ENCODE measurements at regions not wholly inside any gene's neighbourhood (a gene's known extent, or its start where the extent isn't known, plus 50 kb on each side); places are given as distances from the start of the nearest gene placed in this dataset.

DNA sequence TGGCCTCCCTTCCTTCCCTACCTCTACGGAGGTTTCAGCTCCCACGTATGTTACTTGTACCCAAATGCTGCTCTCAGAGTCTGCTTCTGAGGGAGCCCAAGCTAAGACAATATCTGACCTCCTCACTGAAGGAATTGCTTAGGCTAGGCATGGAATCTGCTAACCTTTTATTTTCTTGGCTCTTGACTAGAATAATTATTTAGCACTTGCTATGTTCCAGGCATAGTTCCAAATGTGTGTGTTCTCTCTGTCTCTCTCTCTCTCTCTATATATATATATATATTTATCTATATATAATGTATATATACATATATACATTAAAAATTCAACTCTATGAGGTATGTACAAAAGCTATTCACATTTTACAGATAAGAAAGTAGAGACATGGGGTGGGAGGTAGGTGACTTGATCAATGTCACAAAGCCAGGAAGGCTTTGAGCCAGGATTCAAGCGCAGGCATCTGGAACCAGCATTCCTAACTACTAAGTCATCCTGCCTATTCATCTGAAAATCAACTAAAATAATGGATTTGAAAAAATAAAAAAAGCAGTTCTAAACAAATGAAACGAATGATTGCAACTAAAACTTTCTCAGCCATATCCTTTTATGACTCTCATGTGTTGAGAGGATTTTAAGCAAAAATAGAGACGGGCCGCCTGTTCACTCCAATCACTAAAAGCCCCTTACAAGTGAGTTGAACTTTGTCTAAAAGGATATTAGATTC lies 189.7 kb upstream of the JAG1 start:
- peak; percentile 80 for DNase-seq (ENCODE audit: low read depth)

DNA sequence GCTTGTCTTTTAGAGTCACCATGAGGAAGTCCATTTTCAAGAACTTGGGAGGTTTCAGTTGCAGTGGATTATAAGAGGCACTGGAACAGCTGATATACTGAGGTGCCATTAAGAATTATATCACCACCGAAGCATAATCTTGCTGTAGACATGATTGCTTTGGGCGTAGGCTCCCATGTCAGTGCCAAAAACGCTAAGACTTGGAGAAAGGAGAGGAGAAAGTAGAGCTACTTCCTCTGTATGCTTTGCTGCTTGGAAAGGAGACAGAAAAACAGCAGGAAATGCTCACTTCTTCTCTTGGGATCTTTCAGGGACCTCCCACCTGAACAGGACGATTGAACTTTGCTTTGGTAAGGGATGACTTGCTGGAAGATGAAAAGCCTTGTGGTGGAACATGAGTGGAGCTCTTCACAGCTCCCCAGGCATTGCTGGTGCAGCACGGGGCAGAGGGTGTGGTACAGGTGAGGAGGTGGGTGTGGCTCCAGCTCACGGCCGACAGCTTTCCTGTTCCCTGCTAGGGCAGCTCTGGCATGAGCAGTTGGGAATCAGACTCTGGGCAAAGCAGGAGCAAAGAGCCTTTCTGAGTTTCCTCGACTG lies 190.4 kb upstream of the JAG1 start:
- DNase-seq (ENCODE audit: low read depth) = peak; percentile 28

DNA sequence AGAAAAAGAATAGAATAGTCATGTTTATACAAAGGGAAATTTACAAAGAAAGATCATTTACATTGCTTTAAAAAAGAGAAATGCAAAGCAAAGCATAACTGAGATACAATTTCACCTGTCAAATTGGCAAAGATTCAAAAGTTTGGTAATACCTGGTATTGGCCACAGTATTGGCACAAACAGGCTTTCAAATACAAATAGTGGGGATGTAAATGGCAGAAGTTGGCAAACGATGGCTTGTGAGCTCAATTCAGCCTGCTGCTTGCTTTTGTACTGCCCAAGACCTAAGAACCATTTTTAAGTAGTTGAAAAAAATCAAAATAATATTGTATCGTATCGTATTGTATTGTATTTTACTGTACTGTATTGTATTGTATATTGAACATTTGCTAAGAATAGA lies 194.5 kb upstream of the JAG1 start:
- no peak for DNase-seq (ENCODE audit: low read depth)

DNA sequence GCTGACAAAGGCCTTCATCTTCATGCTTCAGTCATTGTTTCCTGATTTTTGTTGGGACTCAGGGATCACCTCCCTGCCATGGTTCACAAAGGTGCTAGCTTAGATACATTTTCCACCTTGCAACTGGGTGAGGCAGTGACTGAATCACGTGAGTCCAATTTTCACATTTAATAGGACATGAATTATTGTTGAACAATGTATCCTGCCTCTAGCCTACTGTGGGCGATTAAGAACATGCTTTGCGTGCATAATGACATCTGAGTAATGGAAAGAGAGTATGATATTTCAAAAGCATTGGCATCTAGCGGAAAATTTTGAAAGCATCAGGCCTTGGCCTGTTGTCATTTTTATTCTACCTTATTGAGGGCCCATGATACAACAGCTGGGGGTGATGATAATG lies 199.2 kb upstream of the JAG1 start:
- DNase-seq (ENCODE audit: low read depth) = no peak

DNA sequence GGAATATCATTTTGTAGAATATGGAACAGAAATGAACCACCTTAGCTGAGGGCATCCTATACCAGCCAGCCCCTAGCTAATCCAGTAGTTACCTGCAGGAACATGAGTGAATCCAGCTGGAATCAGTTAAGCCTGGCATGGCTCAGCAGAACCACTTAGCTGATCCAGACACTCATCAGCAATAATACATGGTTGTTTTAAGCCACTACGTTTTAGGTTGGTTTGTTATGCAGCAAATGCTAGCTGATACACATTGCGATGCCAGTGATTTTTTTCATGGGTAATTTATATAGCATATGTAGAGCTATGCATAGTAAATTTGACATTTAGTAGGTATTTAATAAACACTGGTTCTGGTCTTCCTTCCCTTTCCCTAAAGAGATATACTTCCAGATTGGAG lies 201.9 kb upstream of the JAG1 start:
- no peak for DNase-seq (ENCODE audit: low read depth)

DNA sequence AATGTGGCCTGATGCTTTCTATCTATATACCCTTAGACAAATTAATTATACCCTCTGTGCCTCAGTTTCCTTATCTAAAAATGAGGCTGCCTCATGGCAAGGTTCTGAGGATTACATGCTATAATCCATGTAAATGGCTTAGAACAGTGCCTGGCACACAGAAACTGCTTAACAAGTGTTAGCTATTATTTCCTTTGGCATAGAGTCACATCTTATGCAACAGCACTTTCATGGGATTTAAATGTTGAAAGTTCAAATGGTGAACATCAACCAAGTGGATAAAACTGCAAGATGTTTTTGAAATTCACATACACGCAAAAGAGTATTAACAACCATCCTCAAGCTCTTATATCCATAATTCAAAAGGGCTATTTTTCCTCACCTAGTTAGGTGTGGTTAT lies 202.8 kb upstream of the JAG1 start:
- no peak for DNase-seq (ENCODE audit: low read depth)

DNA sequence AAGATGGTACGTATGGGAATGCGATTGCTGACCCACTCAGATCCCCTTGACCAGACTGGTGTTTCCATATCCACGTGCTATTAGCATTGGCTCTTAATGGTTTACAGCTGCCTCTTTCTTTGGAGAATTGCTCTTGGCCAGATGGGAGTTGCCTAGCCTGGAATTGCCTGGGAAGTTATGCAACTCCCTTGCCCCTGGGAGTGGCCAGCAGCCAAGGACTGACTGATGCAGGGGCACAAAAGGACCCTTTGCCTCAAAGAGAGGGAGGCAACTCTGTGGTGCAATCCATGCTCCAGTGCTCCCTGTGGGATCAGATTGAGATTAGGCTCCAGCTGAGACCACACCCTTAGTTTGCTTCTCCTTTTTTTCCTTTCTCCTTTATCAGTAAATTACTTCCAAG lies 203.5 kb upstream of the JAG1 start:
- DNase-seq (ENCODE audit: low read depth) = peak; percentile 65

DNA sequence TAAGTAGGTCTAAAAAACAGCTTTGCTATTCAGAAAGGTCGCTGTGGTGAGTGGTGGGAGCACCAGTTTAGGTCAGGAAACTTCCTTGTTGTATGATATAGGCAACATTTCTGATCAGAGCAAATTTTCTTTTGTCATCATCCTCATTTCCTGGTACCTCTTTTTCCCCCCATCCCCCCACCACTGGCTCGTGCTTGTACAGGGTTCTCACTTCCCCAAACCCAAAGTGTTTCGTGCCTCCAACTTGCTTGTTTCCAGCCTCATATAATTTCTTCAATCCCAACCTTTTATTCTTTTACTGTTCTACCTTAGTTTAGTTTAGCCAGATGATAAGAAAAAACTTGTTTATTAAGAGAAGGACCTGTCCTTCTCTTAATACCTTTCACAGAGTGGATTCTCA lies 209.4 kb upstream of the JAG1 start:
- DNase-seq (ENCODE audit: low read depth) = no peak

DNA sequence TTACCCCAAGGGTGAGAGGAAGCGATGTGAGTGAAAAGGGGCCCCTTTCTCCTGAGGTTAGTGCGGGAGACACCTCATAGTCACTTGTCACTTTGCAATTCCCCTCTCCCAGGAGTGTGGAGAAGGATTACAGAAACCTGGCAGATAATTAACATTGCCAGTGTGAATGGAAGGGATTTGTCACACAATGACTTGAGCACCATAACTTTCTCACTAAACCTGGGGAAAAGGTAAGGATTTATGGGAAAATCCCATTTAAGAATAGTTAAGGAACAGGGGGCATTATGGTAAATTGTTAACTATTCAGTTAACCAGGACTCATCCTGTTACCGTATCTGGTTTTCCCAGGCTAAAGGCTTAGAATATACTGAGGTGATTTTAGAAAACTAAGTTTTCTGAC lies 219.5 kb upstream of the JAG1 start:
- DNase-seq (ENCODE audit: low read depth) = no peak

DNA sequence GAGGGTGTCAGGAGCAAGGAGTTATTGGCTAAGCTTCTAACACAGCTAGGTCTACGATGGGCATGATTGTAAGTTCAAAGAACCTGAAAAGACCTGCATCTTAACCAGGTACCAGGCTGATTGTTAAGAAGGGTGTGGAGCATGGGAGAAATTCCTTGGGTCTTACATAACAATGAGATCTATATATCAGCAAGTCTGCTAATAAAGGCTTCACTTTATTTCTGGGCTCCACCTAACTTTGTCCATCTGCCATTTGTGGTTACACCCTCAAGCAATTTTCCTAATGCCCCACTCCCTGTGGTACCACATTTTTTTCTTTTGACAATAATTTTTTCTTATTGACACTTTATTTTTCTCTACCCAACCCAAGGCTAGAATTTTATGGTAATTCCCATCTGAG lies 223.5 kb upstream of the JAG1 start:
- DNase-seq (ENCODE audit: low read depth) = no peak

DNA sequence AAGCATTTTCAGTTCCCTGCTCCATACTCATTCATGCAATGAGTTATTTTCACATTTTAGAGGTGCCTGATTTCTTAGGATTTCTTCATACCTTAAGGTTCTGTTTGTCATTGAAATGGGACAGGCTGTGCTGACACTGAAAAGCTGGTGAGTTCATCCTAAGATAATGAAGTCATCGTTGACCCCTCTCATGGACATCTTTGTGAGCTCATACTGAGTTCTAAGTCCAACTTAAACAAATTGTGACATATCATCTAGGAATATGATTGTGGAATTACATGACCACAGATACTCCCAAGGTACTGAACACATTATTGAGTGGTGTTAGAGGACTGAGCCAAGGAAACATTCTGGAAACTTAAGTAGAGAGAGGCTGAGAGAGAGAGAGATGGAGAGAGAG lies 224.8 kb upstream of the JAG1 start:
- no peak for DNase-seq (ENCODE audit: low read depth)

DNA sequence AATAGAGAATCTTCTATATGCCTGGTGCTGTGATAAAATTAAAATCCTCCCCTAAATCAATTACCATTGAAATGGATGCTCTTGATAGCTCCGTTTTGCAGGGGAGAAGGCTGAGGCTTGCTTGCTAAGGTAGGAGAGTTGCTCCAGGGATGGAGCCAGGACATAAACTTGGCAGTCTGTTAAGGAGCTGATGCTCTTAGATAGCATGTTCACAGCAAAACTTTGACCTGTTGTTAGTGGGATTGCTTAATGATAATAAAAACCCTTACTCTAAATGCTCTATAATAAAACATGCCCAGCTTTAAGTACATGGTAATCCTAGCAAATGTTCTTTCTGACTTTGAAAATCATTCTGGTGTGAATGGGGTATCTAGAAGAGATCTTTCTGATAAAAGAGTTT lies 228.4 kb upstream of the JAG1 start:
- no peak for DNase-seq (ENCODE audit: low read depth)

DNA sequence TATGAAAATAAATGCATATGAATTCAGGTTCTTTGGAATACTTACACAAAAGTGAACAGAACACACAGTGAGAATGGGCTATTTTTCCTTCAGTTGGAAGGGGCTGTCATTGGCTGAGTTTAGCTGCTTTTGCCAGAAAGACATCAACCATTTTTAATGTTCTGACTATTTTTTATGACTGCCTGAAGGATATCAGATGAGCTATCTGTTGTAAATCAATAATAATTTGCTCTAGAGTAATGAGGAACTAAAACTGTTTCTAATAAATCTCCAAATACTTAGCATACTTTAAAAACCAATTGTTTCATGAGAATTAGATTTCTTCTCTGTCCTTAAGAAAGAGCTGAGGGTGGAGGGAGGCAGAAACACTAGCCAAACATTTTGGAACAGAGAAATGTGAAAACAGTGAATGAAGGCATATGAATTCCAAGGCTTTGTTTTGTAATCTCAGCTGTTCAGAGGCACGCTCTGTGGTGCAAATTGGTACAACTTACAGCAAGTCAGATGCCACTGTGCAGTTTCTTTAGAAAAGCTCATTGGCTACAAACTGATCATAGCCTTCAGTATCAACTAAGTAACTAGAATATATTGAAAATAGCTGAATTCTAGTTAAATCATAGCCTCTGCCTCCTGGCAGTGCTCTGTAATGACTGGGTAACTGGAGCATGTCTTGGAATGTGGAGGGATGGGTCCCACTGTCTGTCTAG lies 228.9 kb upstream of the JAG1 start:
- DNase-seq (ENCODE audit: low read depth) = no peak

DNA sequence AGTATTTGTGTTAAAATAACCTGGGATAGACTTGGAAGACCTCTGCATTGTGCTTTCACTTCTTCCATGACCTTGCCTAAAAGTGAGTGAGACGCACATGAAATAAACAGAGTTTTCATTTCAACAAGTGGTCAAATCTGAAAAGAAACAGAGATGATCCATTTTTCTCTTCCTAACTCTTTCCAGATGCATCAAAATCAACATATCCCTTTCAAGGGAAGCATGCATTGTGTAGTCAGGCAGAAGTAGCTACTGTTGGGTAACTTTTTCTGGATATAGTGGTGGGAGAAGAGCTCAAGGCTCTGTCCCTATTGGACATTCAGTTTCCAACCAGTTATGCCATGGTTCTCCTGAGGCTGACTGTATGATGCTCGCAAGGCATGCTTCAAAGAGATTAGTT lies 233.0 kb upstream of the JAG1 start:
- no peak for DNase-seq (ENCODE audit: low read depth)

DNA sequence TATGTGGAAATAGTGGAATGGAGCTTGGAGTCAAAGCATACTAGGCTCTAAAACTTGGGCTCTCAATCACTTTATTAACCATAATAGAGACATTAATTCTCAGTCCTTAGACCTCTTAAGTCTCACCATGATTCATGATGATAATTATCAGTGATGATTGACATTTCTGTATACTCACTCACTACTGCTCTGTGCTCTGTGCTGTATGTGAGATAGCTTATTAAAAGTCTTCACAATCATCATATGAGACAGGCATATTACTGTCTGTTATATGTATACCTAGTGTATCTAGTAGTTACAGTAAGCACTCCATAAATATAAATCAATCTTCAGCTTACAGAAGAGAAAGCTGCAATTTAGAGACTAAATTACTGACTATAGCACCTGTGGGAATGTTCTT lies 236.0 kb upstream of the JAG1 start:
- no peak for DNase-seq (ENCODE audit: low read depth)

DNA sequence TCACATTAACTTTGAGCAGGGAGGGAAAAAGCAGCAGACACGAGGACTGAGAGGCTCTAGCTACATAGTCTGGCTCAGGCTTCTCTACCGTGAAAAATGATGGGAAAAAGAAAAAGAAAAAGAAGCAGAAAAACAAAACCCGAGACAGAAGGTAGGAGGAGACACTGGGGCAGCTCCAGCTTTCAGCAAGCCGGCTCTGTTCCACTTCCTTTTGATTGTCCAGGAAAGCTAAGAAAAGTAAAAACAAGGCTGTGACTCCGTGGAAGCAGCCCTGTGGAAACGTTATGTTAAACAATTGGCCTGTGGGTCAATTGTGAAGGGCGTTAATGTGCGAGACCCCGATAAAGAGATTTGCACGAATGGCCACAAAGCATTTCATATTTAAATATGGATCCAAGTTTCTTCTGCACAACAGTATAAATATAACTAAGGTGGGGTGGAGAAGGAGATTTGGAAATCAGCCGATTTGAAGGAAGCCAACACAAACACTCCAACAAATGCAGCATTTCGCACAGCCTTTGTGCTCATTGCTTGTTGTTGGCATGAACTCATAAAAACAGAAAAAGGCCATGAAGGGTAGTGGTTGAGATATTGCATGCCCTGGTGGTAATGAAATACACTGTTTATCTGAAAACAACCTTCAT lies 236.9 kb upstream of the JAG1 start:
- no peak for DNase-seq (ENCODE audit: low read depth)

DNA sequence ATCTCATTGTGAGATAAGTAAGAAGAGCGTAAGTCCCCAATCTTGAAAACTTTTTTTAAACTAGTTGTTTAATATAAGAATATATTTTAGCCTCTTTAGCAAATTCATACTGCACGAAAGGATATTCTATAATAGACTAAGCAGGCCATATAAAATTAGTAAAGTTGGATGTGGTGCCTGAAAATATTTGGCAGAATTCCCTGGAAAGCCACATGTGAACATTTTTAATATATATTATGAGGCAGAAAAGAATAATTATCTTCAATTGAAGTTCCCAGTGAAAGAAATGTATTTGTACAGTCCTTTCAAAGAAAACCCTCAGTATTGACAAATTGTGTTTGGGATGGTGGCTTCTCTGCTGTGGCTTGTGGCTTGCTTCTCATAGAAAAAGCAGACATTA lies 237.5 kb upstream of the JAG1 start:
- DNase-seq (ENCODE audit: low read depth) = no peak

DNA sequence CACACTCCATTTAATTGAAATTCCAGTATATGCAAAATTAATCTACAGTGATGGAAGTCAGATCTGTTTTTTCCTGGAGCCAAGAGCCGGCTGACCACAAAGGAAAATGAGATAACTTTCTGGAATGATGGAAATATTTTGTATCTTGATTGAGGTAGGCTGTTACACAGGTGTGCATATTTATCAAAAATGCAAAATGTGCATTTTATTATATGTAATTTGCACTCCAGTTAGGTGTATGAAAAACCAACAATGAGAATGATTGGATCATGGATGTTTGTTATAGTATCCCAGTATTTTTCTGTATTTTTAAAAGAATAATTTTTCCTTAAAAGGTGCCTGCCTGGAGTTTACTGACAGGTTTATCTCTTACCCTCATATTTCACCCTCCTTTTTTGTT lies 242.0 kb upstream of the JAG1 start:
- no peak for DNase-seq (ENCODE audit: low read depth)

DNA sequence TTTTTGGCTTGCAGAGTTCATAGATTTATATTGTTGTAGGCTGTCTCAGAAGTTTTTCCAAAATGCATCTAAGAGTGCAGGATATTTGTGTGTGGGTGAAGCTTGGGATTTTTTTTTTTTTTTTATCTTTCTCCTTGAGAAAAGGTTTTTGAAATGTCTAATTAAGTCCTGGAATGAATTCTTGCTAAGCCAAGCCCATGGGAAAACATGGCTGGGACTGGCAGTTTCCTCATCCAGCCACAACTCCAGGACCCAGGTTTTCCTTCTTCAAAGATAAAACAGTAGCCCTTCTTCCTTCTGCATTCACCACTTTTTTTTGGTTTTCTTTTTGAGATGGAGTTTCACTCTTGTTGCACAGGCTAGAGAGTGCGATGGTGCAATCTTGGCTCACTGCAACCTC lies 242.5 kb upstream of the JAG1 start:
- DNase-seq (ENCODE audit: low read depth) = no peak

DNA sequence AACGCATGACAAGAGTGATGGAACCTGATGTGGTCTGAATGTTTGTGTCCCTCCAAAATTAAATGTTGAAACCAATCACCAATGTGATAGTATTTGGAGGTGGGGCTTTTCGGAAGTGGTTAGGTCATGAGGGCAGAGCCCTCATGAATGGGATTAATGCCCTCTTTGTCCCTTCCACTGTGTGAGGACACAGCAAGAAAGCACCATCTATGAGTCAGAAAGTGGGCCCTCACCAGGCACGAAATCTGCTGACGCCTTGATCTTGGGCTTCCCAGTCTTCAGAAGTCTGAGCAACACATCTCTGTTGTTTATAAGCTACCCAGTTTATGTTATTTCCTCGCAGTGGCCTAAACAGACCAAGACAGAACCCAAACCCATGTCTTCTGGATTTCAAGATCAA lies 244.0 kb upstream of the JAG1 start:
- DNase-seq (ENCODE audit: low read depth) = peak; percentile 46

DNA sequence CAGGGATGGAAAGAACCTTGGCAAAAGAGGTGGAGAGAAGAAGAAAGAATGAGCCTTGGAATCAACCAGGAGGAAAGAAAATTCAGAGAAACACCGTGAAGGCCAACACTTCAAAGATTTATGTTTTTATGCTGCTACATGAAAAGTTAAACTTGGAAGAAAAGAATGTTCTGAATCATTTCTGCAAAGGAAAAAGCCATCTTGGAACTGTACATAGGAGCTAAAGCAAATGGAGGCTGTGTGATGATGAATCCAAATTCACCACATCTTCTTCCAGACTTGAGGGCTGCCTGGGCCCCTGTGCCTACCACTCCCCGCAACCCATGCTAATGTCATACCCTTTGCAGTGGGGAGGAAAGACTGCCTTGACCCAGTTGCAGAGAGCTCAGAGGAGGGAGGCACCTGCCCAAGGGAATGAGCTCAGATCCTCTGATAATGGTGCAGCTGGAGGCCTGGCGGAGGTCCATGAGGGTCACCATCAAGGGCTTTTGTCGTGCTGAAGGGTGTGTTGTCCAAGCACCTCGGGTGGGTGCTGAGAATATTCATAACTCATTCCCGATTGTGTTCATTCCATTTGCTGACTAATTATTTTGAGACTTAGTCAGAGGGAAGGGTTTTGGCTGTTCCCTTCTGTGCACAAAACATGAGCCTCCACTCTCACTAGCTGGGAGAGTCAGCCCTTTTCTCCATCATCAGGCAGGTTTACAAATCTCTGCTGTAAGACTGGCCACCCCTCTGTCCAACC lies 245.8 kb upstream of the JAG1 start:
- DNase-seq (ENCODE audit: low read depth) = peak; percentile 67

DNA sequence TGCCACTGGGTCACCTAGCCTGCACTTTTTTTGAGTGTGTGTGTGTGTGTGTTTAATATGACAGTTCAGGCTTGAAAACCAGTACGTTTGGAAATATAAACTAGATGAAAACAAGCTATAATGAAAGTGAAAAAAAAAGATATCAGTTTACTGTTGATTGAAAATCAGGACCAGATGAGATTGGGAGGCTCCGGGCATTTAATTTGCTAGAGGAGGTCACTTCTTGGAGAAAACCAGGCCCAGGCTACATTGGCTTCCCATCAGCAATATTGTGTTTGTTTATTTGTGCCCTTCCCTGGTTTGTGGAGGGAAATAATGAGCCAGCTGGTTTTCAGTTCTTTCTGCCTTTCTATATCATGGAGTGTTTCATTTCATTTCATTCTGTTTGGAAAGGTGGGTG lies 246.6 kb upstream of the JAG1 start:
- DNase-seq (ENCODE audit: low read depth) = no peak

Data from RPMI7951 (cell line).